Prostate gland (tissue), 2 donors: ENCODE measurements at regions not wholly inside any gene's neighbourhood (a gene's known extent, or its start where the extent isn't known, plus 50 kb on each side); places are given as distances from the start of the nearest gene placed in this dataset.

Experiments used
- CTCF ChIP-seq, 4 experiments: fragments of 200-600 bp in 2 of 4; fragments of 450-650 bp in 2 of 4; sonication (generic) in 2 of 4; IDR thresholded peaks; 1 replicate in 3 of 4; 2 replicates in 1 of 4; pipeline ENCODE4 v1.5.1; 2016 to 2019; ENCODE audit warnings: antibody characterized with exemption in 4 of 4, mild to moderate bottlenecking in 2 of 4, moderate library complexity in 2 of 4
- POLR2A ChIP-seq: fragments of 450-650 bp; IDR thresholded peaks from one replicate; pipeline ENCODE4 v1.6.1; 2016; ENCODE audit warnings: antibody characterized with exemption, mild to moderate bottlenecking
- POLR2AphosphoS5 ChIP-seq: sonication (generic); formaldehyde crosslinking; IDR thresholded peaks from one replicate; pipeline ENCODE4 v1.6.1; 2017; ENCODE audit warnings: antibody characterized with exemption

DNA sequence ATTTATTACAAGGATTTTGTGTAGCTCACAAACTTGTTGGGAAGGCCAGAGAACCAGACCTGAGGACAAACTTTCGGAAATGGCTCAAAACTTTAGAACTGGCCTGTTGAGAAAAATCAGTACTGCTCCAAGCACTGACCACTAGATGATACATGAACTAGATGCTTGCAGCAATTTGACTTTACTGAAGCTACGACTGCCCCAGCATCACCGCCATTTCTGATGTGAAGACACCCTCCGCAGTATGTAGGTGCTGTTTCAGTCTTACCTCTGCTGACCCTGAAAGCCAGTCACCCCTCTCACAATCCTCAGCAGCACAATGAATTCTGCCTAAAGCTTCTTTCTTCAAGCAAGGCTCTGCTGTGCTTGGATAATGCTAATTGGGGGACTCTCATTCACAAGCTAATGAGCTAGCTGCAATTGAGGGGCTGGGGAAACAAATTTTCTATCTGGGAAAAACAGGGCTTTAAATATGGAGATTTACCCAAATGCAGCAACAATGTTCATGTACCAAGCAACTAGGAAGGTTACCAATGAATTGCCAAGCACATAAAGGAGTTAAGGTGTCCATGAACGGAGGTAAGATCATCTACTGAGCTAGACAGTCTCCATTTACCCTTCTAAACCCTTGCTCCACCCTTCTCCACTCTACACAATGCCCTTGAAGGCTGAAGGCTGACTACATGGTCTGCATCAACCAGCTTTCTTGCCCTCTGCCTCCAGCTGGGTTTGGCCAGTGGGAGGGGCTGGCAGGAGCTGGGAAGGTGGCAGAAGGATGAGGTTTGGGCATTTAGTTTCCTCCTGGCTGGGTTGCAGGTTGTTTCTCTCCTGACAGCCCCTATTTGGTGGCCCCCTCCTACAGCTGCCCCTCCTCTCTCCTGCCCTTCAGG is 53.2 kb upstream of the FSTL1 start:
- TF ChIP-seq CTCF (IDR thresholded peaks at IDR 0.05) (no peak), POLR2A (no peak), POLR2AphosphoS5 (no peak)
